ENCODE measurements at regions not wholly inside any gene's neighbourhood (a gene's known extent, or its start where the extent isn't known, plus 50 kb on each side); places are given as distances from the start of the nearest gene placed in this dataset.

DNA sequence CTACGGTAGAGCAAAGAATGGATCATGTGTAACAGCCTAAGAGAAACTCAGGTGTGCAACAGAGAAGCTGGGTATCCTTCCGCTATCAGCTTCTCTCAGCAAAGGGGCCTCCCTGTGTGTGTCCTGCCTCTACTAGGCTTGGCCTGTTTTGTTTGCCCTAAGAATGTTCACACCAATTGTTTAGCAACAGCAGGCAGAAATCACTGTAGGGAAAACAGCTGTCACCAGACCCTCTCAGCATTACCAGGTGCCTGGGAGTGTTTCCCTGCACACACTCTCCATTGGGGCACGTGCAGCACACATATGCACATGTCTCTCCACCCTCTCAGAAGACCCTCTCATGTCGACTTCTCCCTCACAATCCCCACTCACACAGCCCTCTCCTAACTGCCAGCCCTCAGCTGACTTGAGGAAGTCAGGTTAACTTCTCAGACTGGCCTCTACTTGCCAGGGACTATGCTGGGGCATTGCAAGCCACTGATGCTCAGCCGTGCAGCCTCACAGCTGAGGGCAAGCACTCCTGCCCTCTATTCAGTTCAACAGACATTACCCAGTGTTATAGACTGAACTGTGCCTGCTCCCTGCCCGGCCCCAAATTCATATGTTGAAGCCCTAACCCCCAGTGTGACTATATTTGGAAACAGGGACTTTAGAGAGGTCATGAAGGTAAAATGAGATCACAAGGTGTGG, 97.6 kb downstream of the TRIM29 start:
- TF ChIP-seq CTCF (IDR thresholded peaks at IDR 0.05; ENCODE audit: low read depth, low read length, missing input control) (no peak), HNF4G (IDR thresholded peaks at IDR 0.05) (no peak), EGR1 (IDR thresholded peaks at IDR 0.05; ENCODE audit: low read depth in 2 of 2) (no peak), TAF1 (conservative IDR thresholded peaks at IDR 0.05) (no peak), ZBTB33 (IDR thresholded peaks at IDR 0.05) (no peak), YY1 (IDR thresholded peaks at IDR 0.05) (no peak), REST (IDR thresholded peaks at IDR 0.05) (no peak), FOXA1 (IDR thresholded peaks at IDR 0.05) (no peak), JUND (IDR thresholded peaks at IDR 0.05) (no peak), RAD21 (IDR thresholded peaks at IDR 0.05) (no peak), HNF4A (conservative IDR thresholded peaks at IDR 0.05) (no peak), SP1 (IDR thresholded peaks at IDR 0.05) (no peak)
- TF ChIP-seq, protein P1, sequence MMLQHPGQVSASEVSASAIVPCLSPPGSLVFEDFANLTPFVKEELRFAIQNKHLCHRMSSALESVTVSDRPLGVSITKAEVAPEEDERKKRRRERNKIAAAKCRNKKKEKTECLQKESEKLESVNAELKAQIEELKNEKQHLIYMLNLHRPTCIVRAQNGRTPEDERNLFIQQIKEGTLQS (IDR thresholded peaks at IDR 0.05) = no peak
- TF ChIP-seq, protein P2, sequence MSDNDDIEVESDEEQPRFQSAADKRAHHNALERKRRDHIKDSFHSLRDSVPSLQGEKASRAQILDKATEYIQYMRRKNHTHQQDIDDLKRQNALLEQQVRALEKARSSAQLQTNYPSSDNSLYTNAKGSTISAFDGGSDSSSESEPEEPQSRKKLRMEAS (IDR thresholded peaks at IDR 0.05) = no peak

All from liver (tissue), 3 donors.